ENCODE measurements at regions not wholly inside any gene's neighbourhood (a gene's known extent, or its start where the extent isn't known, plus 50 kb on each side); places are given as distances from the start of the nearest gene placed in this dataset.

DNA sequence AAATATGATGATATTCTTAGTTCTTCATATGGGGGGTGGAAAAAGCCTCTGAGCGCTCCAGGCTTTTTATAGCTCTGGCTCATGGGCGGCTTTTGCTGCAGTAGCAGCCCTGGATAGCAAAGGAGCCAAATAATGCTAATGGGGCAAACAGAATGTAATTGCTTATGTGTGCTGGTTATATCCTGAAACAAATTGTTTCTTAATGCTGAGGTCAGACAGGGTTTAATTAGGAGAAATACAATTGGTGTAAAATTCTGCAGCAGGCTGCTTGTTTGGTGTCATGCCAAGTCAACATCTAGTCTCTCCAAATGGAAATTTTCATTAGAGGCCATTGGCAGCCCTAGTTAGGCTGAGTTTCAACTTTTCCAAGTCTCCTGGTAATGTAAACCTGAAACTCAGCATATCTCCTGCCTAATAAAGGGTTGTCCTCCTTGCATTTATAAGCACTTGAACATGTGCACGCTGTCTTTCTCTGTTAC lies 530.1 kb upstream of the NOX3 start:
- H3K27ac ChIP-seq (ENCODE audit: low read depth in 2 of 2, low read length in 2 of 2) = no peak overlapping the region
- peaks cover 1 to 2% of the 10 kb centered on the region in 2 donors for H3K4me1 ChIP-seq (ENCODE audit: control insufficient read depth in 2 of 2, insufficient read depth in 2 of 2, low read length in 2 of 2)
- no peak overlapping the region for H3K9ac ChIP-seq (ENCODE audit: low read depth in 1 of 2, low read length in 2 of 2)
- H3K4me3 ChIP-seq (ENCODE audit: low read length in 2 of 2) = no peak overlapping the region
- H3K27me3 ChIP-seq (ENCODE audit: control insufficient read depth in 2 of 2, insufficient read depth in 2 of 2, low read length in 2 of 2) = no peaks in the 10 kb centered on the region
- H3K9me3 ChIP-seq (ENCODE audit: control insufficient read depth in 2 of 2, low read length in 2 of 2) = no peaks in the 10 kb centered on the region
- H3K36me3 ChIP-seq (ENCODE audit: control insufficient read depth in 2 of 2, insufficient read depth in 2 of 2, low read length in 2 of 2) = no peaks in the 10 kb centered on the region

GRCh38 chr6:155980768-155981079 lies 525.1 kb upstream of the NOX3 start:
- Histone ChIP-seq H3K27me3 (ENCODE audit: control insufficient read depth in 2 of 2, insufficient read depth in 2 of 2, low read length in 2 of 2) (no peaks in the 10 kb centered on the region), H3K4me1 (ENCODE audit: control insufficient read depth in 2 of 2, insufficient read depth in 2 of 2, low read length in 2 of 2) (peaks cover 2 to 3% of the 10 kb centered on the region in 2 donors), H3K9me3 (ENCODE audit: control insufficient read depth in 2 of 2, low read length in 2 of 2) (no peaks in the 10 kb centered on the region), H3K4me3 (ENCODE audit: low read length in 2 of 2) (no peak overlapping the region), H3K36me3 (ENCODE audit: control insufficient read depth in 2 of 2, insufficient read depth in 2 of 2, low read length in 2 of 2) (no peaks in the 10 kb centered on the region), H3K27ac (ENCODE audit: low read depth in 2 of 2, low read length in 2 of 2) (no peak overlapping the region), H3K9ac (ENCODE audit: low read depth in 1 of 2, low read length in 2 of 2) (no peak overlapping the region)

GRCh38 chr6:155980014-155980767 lies 524.6 kb upstream of the NOX3 start:
- H3K9ac ChIP-seq (ENCODE audit: low read depth in 1 of 2, low read length in 2 of 2) = no peak overlapping the region
- peaks cover 2 to 3% of the 10 kb centered on the region in 2 donors for H3K4me1 ChIP-seq (ENCODE audit: control insufficient read depth in 2 of 2, insufficient read depth in 2 of 2, low read length in 2 of 2)
- no peaks in the 10 kb centered on the region for H3K27me3 ChIP-seq (ENCODE audit: control insufficient read depth in 2 of 2, insufficient read depth in 2 of 2, low read length in 2 of 2)
- H3K9me3 ChIP-seq (ENCODE audit: control insufficient read depth in 2 of 2, low read length in 2 of 2) = no peaks in the 10 kb centered on the region
- H3K27ac ChIP-seq (ENCODE audit: low read depth in 2 of 2, low read length in 2 of 2) = no peak overlapping the region
- H3K4me3 ChIP-seq (ENCODE audit: low read length in 2 of 2) = no peak overlapping the region
- H3K36me3 ChIP-seq (ENCODE audit: control insufficient read depth in 2 of 2, insufficient read depth in 2 of 2, low read length in 2 of 2) = no peaks in the 10 kb centered on the region

- H3K27ac ChIP-seq (ENCODE audit: low read depth in 2 of 2, low read length in 2 of 2) = no peak overlapping the region
- H3K9me3 ChIP-seq (ENCODE audit: control insufficient read depth in 2 of 2, low read length in 2 of 2) = no peaks in the 10 kb centered on the region
- H3K27me3 ChIP-seq (ENCODE audit: control insufficient read depth in 2 of 2, insufficient read depth in 2 of 2, low read length in 2 of 2) = no peaks in the 10 kb centered on the region
- H3K4me1 ChIP-seq (ENCODE audit: control insufficient read depth in 2 of 2, insufficient read depth in 2 of 2, low read length in 2 of 2) = peaks cover 0 to 4% of the 10 kb centered on the region in 2 donors
- H3K36me3 ChIP-seq (ENCODE audit: control insufficient read depth in 2 of 2, insufficient read depth in 2 of 2, low read length in 2 of 2) = no peaks in the 10 kb centered on the region
- no peak overlapping the region for H3K4me3 ChIP-seq (ENCODE audit: low read length in 2 of 2)
- H3K9ac ChIP-seq (ENCODE audit: low read depth in 1 of 2, low read length in 2 of 2) = no peak overlapping the region
Measured at GRCh38 chr6:155975506-155975905, 519.9 kb upstream of the NOX3 start.

DNA sequence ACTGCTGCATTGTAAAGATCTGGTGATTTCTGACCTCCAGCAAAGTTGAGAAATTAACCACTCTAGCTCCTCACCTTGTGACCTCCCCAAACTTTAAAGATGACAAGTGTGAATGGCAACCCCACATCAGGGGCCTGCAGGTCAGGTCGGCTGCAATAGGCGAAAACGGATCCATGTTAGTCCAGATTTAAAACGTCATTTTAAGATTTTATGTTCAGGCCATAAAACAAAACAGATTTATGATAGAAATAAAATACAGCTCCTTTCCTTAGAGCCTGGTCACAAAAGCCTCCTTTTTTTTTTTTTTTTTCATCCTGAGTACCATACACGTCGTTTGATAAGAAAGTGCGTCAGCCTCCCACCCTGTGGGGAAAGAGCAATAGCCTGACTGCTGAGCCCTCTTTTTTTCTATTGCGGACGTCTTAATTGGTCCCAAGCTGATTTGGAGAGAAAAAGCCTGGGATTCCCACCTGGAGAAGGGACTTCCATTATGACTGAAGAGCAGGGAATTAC lies 519.2 kb upstream of the NOX3 start:
- Histone ChIP-seq H3K9me3 (ENCODE audit: control insufficient read depth in 2 of 2, low read length in 2 of 2) (no peaks in the 10 kb centered on the region), H3K27ac (ENCODE audit: low read depth in 2 of 2, low read length in 2 of 2) (no peak overlapping the region), H3K4me3 (ENCODE audit: low read length in 2 of 2) (no peak overlapping the region)

DNA sequence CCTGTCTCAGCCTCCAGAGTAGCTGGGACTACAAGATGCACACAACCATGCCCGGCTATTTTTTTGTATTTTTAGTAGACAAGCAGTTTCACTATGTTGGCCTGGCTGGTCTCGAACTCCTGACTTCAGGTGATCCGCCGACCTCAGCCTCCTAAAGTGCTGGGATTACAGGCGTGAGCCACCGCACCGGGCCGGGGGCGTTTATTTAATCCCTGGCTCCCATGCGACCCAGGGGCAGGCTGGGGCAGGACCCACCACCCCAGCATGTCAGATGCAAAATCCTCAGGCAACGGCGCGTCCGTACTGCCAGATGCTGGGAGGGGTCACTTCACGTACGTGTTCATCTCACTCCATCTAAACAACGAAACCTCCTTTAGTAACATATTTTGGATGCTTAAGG lies 518.7 kb upstream of the NOX3 start:
- Histone ChIP-seq H3K27ac (ENCODE audit: low read depth in 2 of 2, low read length in 2 of 2) (no peak overlapping the region), H3K36me3 (ENCODE audit: control insufficient read depth in 2 of 2, insufficient read depth in 2 of 2, low read length in 2 of 2) (no peaks in the 10 kb centered on the region), H3K27me3 (ENCODE audit: control insufficient read depth in 2 of 2, insufficient read depth in 2 of 2, low read length in 2 of 2) (no peaks in the 10 kb centered on the region), H3K4me3 (ENCODE audit: low read length in 2 of 2) (no peak overlapping the region), H3K9me3 (ENCODE audit: control insufficient read depth in 2 of 2, low read length in 2 of 2) (no peaks in the 10 kb centered on the region), H3K4me1 (ENCODE audit: control insufficient read depth in 2 of 2, insufficient read depth in 2 of 2, low read length in 2 of 2) (peaks cover 0 to 4% of the 10 kb centered on the region in 2 donors), H3K9ac (ENCODE audit: low read depth in 1 of 2, low read length in 2 of 2) (no peak overlapping the region)

More for the DNA sequence above, 519.2 kb upstream of the NOX3 start:
- Histone ChIP-seq H3K27me3 (ENCODE audit: control insufficient read depth in 2 of 2, insufficient read depth in 2 of 2, low read length in 2 of 2) (no peaks in the 10 kb centered on the region), H3K4me1 (ENCODE audit: control insufficient read depth in 2 of 2, insufficient read depth in 2 of 2, low read length in 2 of 2) (peaks cover 0 to 4% of the 10 kb centered on the region in 2 donors), H3K36me3 (ENCODE audit: control insufficient read depth in 2 of 2, insufficient read depth in 2 of 2, low read length in 2 of 2) (no peaks in the 10 kb centered on the region), H3K9ac (ENCODE audit: low read depth in 1 of 2, low read length in 2 of 2) (no peak overlapping the region)

DNA sequence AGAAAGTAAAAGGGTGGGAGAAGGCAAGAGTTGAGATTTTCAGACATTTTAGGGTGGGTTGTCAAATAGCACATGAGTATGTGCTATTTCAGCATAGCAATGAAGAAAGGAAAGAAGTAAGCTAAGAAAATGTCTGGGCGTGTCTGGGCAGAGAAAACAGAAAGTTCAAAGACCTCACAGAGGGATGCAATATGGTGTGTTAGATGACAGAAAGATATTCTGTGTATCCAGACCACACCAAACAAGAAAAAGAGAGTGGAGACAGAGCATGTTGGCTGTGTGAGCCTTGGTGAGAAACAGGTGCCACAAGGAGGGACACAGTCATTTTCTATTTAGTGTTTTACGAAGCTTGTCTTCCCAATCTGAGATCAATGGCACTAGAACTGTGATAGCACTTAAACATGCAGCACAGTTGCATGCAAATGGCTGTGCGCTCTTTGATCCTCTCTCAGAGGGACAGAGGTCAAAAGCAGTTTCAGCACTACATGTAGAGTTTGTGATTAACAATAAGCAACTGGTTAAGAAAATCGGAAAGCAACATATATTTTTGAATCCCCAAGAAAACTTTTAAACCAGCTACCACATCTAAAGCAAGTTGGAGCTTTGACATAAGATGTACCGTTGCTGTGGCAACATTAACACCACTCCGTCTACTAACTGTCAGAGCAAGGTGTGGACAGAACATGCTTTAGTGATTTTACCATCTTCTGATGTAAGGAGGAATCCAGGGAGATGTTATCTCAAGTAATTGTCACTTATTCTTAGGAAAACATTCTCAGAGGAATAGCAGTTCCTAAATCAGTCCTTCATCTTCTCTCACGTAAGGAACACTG lies 515.5 kb upstream of the NOX3 start:
- Histone ChIP-seq H3K27me3 (ENCODE audit: control insufficient read depth in 2 of 2, insufficient read depth in 2 of 2, low read length in 2 of 2) (no peaks in the 10 kb centered on the region), H3K4me3 (ENCODE audit: low read length in 2 of 2) (no peak overlapping the region), H3K4me1 (ENCODE audit: control insufficient read depth in 2 of 2, insufficient read depth in 2 of 2, low read length in 2 of 2) (peaks cover 0 to 4% of the 10 kb centered on the region in 2 donors), H3K9me3 (ENCODE audit: control insufficient read depth in 2 of 2, low read length in 2 of 2) (no peaks in the 10 kb centered on the region), H3K9ac (ENCODE audit: low read depth in 1 of 2, low read length in 2 of 2) (no peak overlapping the region), H3K27ac (ENCODE audit: low read depth in 2 of 2, low read length in 2 of 2) (no peak overlapping the region), H3K36me3 (ENCODE audit: control insufficient read depth in 2 of 2, insufficient read depth in 2 of 2, low read length in 2 of 2) (no peaks in the 10 kb centered on the region)

GRCh38 chr6:155970472-155970871 lies 514.8 kb upstream of the NOX3 start:
- Histone ChIP-seq H3K27me3 (ENCODE audit: control insufficient read depth in 2 of 2, insufficient read depth in 2 of 2, low read length in 2 of 2) (no peaks in the 10 kb centered on the region), H3K27ac (ENCODE audit: low read depth in 2 of 2, low read length in 2 of 2) (no peak overlapping the region), H3K9ac (ENCODE audit: low read depth in 1 of 2, low read length in 2 of 2) (no peak overlapping the region), H3K4me3 (ENCODE audit: low read length in 2 of 2) (no peak overlapping the region), H3K36me3 (ENCODE audit: control insufficient read depth in 2 of 2, insufficient read depth in 2 of 2, low read length in 2 of 2) (no peaks in the 10 kb centered on the region), H3K4me1 (ENCODE audit: control insufficient read depth in 2 of 2, insufficient read depth in 2 of 2, low read length in 2 of 2) (peaks cover 0 to 4% of the 10 kb centered on the region in 2 donors), H3K9me3 (ENCODE audit: control insufficient read depth in 2 of 2, low read length in 2 of 2) (no peaks in the 10 kb centered on the region)

- Histone ChIP-seq H3K36me3 (ENCODE audit: control insufficient read depth in 2 of 2, insufficient read depth in 2 of 2, low read length in 2 of 2) (no peaks in the 10 kb centered on the region), H3K4me3 (ENCODE audit: low read length in 2 of 2) (no peak overlapping the region), H3K27ac (ENCODE audit: low read depth in 2 of 2, low read length in 2 of 2) (no peak overlapping the region), H3K9ac (ENCODE audit: low read depth in 1 of 2, low read length in 2 of 2) (no peak overlapping the region), H3K9me3 (ENCODE audit: control insufficient read depth in 2 of 2, low read length in 2 of 2) (no peaks in the 10 kb centered on the region), H3K4me1 (ENCODE audit: control insufficient read depth in 2 of 2, insufficient read depth in 2 of 2, low read length in 2 of 2) (no peaks in the 10 kb centered on the region), H3K27me3 (ENCODE audit: control insufficient read depth in 2 of 2, insufficient read depth in 2 of 2, low read length in 2 of 2) (no peaks in the 10 kb centered on the region)
Measured at GRCh38 chr6:155968921-155969320, 513.3 kb upstream of the NOX3 start.

- Histone ChIP-seq H3K9ac (ENCODE audit: low read depth in 1 of 2, low read length in 2 of 2) (no peak overlapping the region), H3K9me3 (ENCODE audit: control insufficient read depth in 2 of 2, low read length in 2 of 2) (no peaks in the 10 kb centered on the region), H3K4me1 (ENCODE audit: control insufficient read depth in 2 of 2, insufficient read depth in 2 of 2, low read length in 2 of 2) (no peaks in the 10 kb centered on the region), H3K36me3 (ENCODE audit: control insufficient read depth in 2 of 2, insufficient read depth in 2 of 2, low read length in 2 of 2) (no peaks in the 10 kb centered on the region), H3K4me3 (ENCODE audit: low read length in 2 of 2) (no peak overlapping the region), H3K27me3 (ENCODE audit: control insufficient read depth in 2 of 2, insufficient read depth in 2 of 2, low read length in 2 of 2) (no peaks in the 10 kb centered on the region), H3K27ac (ENCODE audit: low read depth in 2 of 2, low read length in 2 of 2) (no peak overlapping the region)
Measured at GRCh38 chr6:155967322-155967721, 511.7 kb upstream of the NOX3 start.

Measured in mucosa of rectum (tissue), 2 donors.